ENCODE measurements at regions not wholly inside any gene's neighbourhood (a gene's known extent, or its start where the extent isn't known, plus 50 kb on each side); places are given as distances from the start of the nearest gene placed in this dataset.

DNA sequence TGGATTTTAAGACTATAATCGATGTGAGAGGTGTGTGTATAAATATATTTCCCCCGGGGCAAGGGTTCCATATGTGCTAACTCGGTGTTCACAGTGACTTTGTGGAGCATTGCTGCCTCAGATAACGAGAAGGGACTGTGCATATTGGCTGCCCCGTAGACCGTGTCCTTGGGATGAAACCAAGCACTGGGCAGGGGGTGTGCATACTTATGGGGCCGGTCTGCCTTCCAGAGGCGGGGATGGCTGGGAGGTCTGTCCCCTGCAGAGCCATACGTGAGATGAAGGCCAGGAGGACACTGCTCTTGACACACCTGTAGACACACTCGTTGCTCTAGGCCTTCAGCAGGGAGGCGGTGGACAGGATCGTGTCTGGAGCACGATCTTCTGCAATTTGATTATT is 56.0 kb upstream of the ZNF354A start:
- no peak for TF ChIP-seq POLR2A (IDR thresholded peaks at IDR 0.05)
- TF ChIP-seq, protein P1, sequence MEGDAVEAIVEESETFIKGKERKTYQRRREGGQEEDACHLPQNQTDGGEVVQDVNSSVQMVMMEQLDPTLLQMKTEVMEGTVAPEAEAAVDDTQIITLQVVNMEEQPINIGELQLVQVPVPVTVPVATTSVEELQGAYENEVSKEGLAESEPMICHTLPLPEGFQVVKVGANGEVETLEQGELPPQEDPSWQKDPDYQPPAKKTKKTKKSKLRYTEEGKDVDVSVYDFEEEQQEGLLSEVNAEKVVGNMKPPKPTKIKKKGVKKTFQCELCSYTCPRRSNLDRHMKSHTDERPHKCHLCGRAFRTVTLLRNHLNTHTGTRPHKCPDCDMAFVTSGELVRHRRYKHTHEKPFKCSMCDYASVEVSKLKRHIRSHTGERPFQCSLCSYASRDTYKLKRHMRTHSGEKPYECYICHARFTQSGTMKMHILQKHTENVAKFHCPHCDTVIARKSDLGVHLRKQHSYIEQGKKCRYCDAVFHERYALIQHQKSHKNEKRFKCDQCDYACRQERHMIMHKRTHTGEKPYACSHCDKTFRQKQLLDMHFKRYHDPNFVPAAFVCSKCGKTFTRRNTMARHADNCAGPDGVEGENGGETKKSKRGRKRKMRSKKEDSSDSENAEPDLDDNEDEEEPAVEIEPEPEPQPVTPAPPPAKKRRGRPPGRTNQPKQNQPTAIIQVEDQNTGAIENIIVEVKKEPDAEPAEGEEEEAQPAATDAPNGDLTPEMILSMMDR (IDR thresholded peaks at IDR 0.05) = no peak
